Left ventricle myocardium inferior (tissue), 1 donor: ENCODE measurements at regions not wholly inside any gene's neighbourhood (a gene's known extent, or its start where the extent isn't known, plus 50 kb on each side); places are given as distances from the start of the nearest gene placed in this dataset.

Experiments
- DNase-seq: peaks from one replicate; pipeline ENCODE4 v3.0.0-alpha.2; 2020
- H3K27ac ChIP-seq: fragments of 200-600 bp; replicated peaks from 2 replicates; pipeline ENCODE4 v1.8.0; 2021
- H3K27me3 ChIP-seq: fragments of 200-600 bp; 2 replicates; pipeline ENCODE4 v1.8.0; 2021; ENCODE audit warnings: low read depth
- H3K36me3 ChIP-seq: fragments of 200-600 bp; 2 replicates; pipeline ENCODE4 v1.8.0; 2021
- H3K4me1 ChIP-seq: fragments of 200-600 bp; 2 replicates; pipeline ENCODE4 v1.8.0; 2021
- H3K4me3 ChIP-seq: fragments of 200-600 bp; 2 replicates; pipeline ENCODE4 v1.8.0; 2021; ENCODE audit warnings: mild to moderate bottlenecking, moderate library complexity
- H3K9me3 ChIP-seq: fragments of 200-600 bp; replicated peaks from 2 replicates; pipeline ENCODE4 v1.8.0; 2021
- CTCF ChIP-seq: fragments of 200-600 bp; IDR thresholded peaks from 2 replicates; pipeline ENCODE4 v1.8.0; 2021; ENCODE audit warnings: antibody characterized with exemption, mild to moderate bottlenecking, borderline replicate concordance
- intact Hi-C: fragments of 100-400 bp; cut with micrococcal nuclease; formaldehyde crosslinking; loops from one replicate; pipeline ENCODE4 v1.11.0; 2022
- donor health status: DM: no; HTN: yes; CAD: no; lungs with severe emphysema.

- no peak for TF ChIP-seq CTCF
- Histone ChIP-seq H3K27ac (no peak overlapping the region), H3K4me1 (no peaks in the 10 kb centered on the region), H3K27me3 (no peaks in the 10 kb centered on the region), H3K4me3 (no peak overlapping the region), H3K9me3 (no peaks in the 10 kb centered on the region), H3K36me3 (no peaks in the 10 kb centered on the region)
- intact Hi-C loops: no loop called here
- DNase-seq: no peak
Measured at GRCh38 chr2:147681093-147681492, 163.7 kb upstream of the ACVR2A start.

GRCh38 chr2:147679955-147680531, 164.8 kb upstream of the ACVR2A start:
- no peak for TF ChIP-seq CTCF
- H3K4me1 ChIP-seq: no peaks in the 10 kb centered on the region
- H3K36me3 ChIP-seq: no peaks in the 10 kb centered on the region
- H3K27ac ChIP-seq: no peak overlapping the region
- no peaks in the 10 kb centered on the region for H3K27me3 ChIP-seq
- no peaks in the 10 kb centered on the region for H3K9me3 ChIP-seq
- no peak for DNase-seq
- intact Hi-C loops: no loop called here
- H3K4me3 ChIP-seq: no peak overlapping the region

GRCh38 chr2:147679191-147679954, 165.5 kb upstream of the ACVR2A start:
- intact Hi-C loops: no loop called here
- no peak for DNase-seq
- Histone ChIP-seq H3K27me3 (no peaks in the 10 kb centered on the region), H3K4me3 (no peak overlapping the region), H3K27ac (no peak overlapping the region), H3K9me3 (no peaks in the 10 kb centered on the region), H3K4me1 (no peaks in the 10 kb centered on the region), H3K36me3 (no peaks in the 10 kb centered on the region)
- TF ChIP-seq CTCF: no peak

- intact Hi-C loops: no loop called here
- Histone ChIP-seq H3K4me1 (no peaks in the 10 kb centered on the region), H3K27ac (no peak overlapping the region), H3K9me3 (no peaks in the 10 kb centered on the region), H3K4me3 (no peak overlapping the region), H3K27me3 (no peaks in the 10 kb centered on the region), H3K36me3 (no peaks in the 10 kb centered on the region)
- DNase-seq: no peak
- no peak for TF ChIP-seq CTCF
Measured at GRCh38 chr2:147665105-147665504, 179.7 kb upstream of the ACVR2A start.

GRCh38 chr2:147663962-147664361, 180.9 kb upstream of the ACVR2A start:
- Histone ChIP-seq H3K4me1 (no peaks in the 10 kb centered on the region), H3K27me3 (no peaks in the 10 kb centered on the region), H3K9me3 (no peaks in the 10 kb centered on the region), H3K4me3 (no peak overlapping the region), H3K36me3 (no peaks in the 10 kb centered on the region), H3K27ac (no peak overlapping the region)
- no peak for DNase-seq
- no peak for TF ChIP-seq CTCF
- intact Hi-C loops: no loop called here
